Upper lobe of left lung (tissue), 6 donors: ENCODE measurements at regions not wholly inside any gene's neighbourhood (a gene's known extent, or its start where the extent isn't known, plus 50 kb on each side); places are given as distances from the start of the nearest gene placed in this dataset.

Source experiments
- ATAC-seq, 2 donors: fragments of 200-7000 bp; cut with Tn5 transposase; one replicate each; pipeline ENCODE4 v1.9.1; 2022; ENCODE audit warnings: mild to moderate bottlenecking in 2 of 2, moderate library complexity in 2 of 2; ENCODE audit not compliant: low FRiP score in 2 of 2
- DNase-seq, 2 donors: peaks; one replicate each; pipeline ENCODE4 v3.0.0-alpha.2; 2019 to 2020
- H3K27ac ChIP-seq, 4 donors: fragments of 200-600 bp; sonication (generic); one replicate each; pipeline ENCODE4 v1.5.1; 2016 to 2019
- H3K27me3 ChIP-seq, 4 donors: fragments of 200-600 bp; sonication (generic); one replicate each; pipeline ENCODE4 v1.5.1; 2017 to 2019
- H3K36me3 ChIP-seq, 4 donors: fragments of 200-600 bp; sonication (generic); one replicate each; pipeline ENCODE4 v1.5.1; 2016 to 2019
- H3K4me1 ChIP-seq, 4 donors: fragments of 200-600 bp; sonication (generic); one replicate each; pipeline ENCODE4 v1.5.1; 2018 to 2019
- H3K4me3 ChIP-seq, 4 donors: fragments of 200-600 bp; sonication (generic); one replicate each; pipeline ENCODE4 v1.5.1; 2017 to 2019; ENCODE audit warnings: mild to moderate bottlenecking in 2 of 4, moderate library complexity in 1 of 4
- H3K9me3 ChIP-seq, 4 donors: fragments of 200-600 bp; sonication (generic); one replicate each; pipeline ENCODE4 v1.5.1; 2018 to 2019
- CTCF ChIP-seq, 6 experiments: fragments of 450-650 bp in 4 of 6; fragments of 200-600 bp in 2 of 6; sonication (generic) in 2 of 6; IDR thresholded peaks; one replicate each; pipeline ENCODE4 v1.5.1; 2016 to 2019; ENCODE audit warnings: antibody characterized with exemption in 6 of 6
- EP300 ChIP-seq, 4 donors: sonication (generic); formaldehyde crosslinking; IDR thresholded peaks; one replicate each; pipeline ENCODE4 v1.5.1; 2017; ENCODE audit warnings: antibody characterized with exemption in 4 of 4, control low read depth in 2 of 4
- POLR2A ChIP-seq, 4 donors: fragments of 450-650 bp; IDR thresholded peaks; one replicate each; pipeline ENCODE4 v1.5.1; 2016 to 2017; ENCODE audit warnings: antibody characterized with exemption in 4 of 4, mild to moderate bottlenecking in 2 of 4
- POLR2AphosphoS5 ChIP-seq, 2 donors: sonication (generic); formaldehyde crosslinking; IDR thresholded peaks; one replicate each; pipeline ENCODE4 v1.5.1; 2017; ENCODE audit warnings: antibody characterized with exemption in 2 of 2
- WGBS, 2 donors: methylation state at CpG; one replicate each; pipeline ENCODE4 v1.1.5; 2017 to 2018; 5-methylcytosine and 5-hydroxymethylcytosine counted together
- donor health status: DM: no; HTN: no; CAD: no; lungs with moderate emphysema.
- donor health status: DM: no; HTN: yes; CAD: no; lungs with severe emphysema.

- ATAC-seq (no peak), DNase-seq (no peak)
- Histone ChIP-seq H3K4me3 (no peak overlapping the region), H3K4me1 (no peaks in the 10 kb centered on the region), H3K9me3 (no peaks in the 10 kb centered on the region), H3K27me3 (no peaks in the 10 kb centered on the region), H3K27ac (no peak overlapping the region), H3K36me3 (no peaks in the 10 kb centered on the region)
- no peak for TF ChIP-seq POLR2AphosphoS5 (IDR thresholded peaks at IDR 0.05)
- no peak for TF ChIP-seq EP300 (IDR thresholded peaks at IDR 0.05)
- TF ChIP-seq POLR2A (IDR thresholded peaks at IDR 0.05): no peak
- no peak for TF ChIP-seq CTCF (IDR thresholded peaks at IDR 0.05)
- 83 to 90% methylated on average over 1 of the region's 1 CpG for WGBS, 2 donors
These were observed 93.0 kb downstream of the PPP1R3A start for GRCh38 chr7:113825832-113826231.

- Histone ChIP-seq H3K9me3 (no peaks in the 10 kb centered on the region), H3K27ac (no peak overlapping the region), H3K27me3 (no peaks in the 10 kb centered on the region), H3K36me3 (no peaks in the 10 kb centered on the region), H3K4me1 (no peaks in the 10 kb centered on the region), H3K4me3 (no peak overlapping the region)
- ATAC-seq (no peak), DNase-seq (no peak)
- WGBS, 2 donors: 73 to 80% methylated on average over 3 of the region's 3 CpGs
- TF ChIP-seq POLR2A (IDR thresholded peaks at IDR 0.05) (no peak), CTCF (IDR thresholded peaks at IDR 0.05) (no peak), POLR2AphosphoS5 (IDR thresholded peaks at IDR 0.05) (no peak), EP300 (IDR thresholded peaks at IDR 0.05) (no peak)
These were observed 94.5 kb downstream of the PPP1R3A start for GRCh38 chr7:113824117-113824823.

- DNase-seq (no peak), ATAC-seq (no peak)
- Histone ChIP-seq H3K9me3 (no peaks in the 10 kb centered on the region), H3K27ac (no peak overlapping the region), H3K4me1 (no peaks in the 10 kb centered on the region), H3K4me3 (no peak overlapping the region), H3K36me3 (no peaks in the 10 kb centered on the region), H3K27me3 (no peaks in the 10 kb centered on the region)
- WGBS, 2 donors: 79% methylated on average over 1 of the region's 1 CpG
- TF ChIP-seq POLR2A (IDR thresholded peaks at IDR 0.05): no peak
- TF ChIP-seq EP300 (IDR thresholded peaks at IDR 0.05): no peak
- no peak for TF ChIP-seq CTCF (IDR thresholded peaks at IDR 0.05)
- TF ChIP-seq POLR2AphosphoS5 (IDR thresholded peaks at IDR 0.05): no peak
These were observed 99.3 kb downstream of the PPP1R3A start for GRCh38 chr7:113819474-113819873.

- Histone ChIP-seq H3K36me3 (no peaks in the 10 kb centered on the region), H3K27me3 (no peaks in the 10 kb centered on the region), H3K27ac (no peak overlapping the region), H3K4me3 (no peak overlapping the region), H3K4me1 (no peaks in the 10 kb centered on the region), H3K9me3 (no peaks in the 10 kb centered on the region)
- TF ChIP-seq CTCF (IDR thresholded peaks at IDR 0.05): no peak
- TF ChIP-seq EP300 (IDR thresholded peaks at IDR 0.05): no peak
- TF ChIP-seq POLR2A (IDR thresholded peaks at IDR 0.05): no peak
- no peak for TF ChIP-seq POLR2AphosphoS5 (IDR thresholded peaks at IDR 0.05)
- DNase-seq (no peak), ATAC-seq (no peak)
These were observed 102.2 kb downstream of the PPP1R3A start for GRCh38 chr7:113816639-113817038.

DNA sequence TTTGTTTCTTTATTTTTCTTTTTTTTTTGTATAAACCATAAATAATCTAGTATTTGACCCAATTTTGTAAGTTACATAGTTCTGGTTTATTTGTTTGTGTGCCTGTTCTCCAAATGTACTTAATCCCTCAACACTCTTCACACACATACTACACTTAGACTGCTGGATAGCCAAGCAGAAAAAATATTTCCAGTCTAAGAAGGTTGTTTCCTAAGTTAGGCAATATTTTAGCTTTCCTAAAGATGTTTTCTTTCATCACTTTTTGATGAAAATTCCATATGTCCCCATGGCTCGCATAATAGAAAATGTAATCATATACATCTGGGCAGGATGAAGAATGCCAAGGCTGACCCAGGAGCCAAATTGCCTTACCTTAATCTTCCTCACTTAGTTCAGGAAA, 105.3 kb downstream of the PPP1R3A start:
- no peaks in the 10 kb centered on the region for H3K27me3 ChIP-seq
- no peak for TF ChIP-seq POLR2AphosphoS5 (IDR thresholded peaks at IDR 0.05)
- TF ChIP-seq POLR2A (IDR thresholded peaks at IDR 0.05): no peak
- no peak for TF ChIP-seq EP300 (IDR thresholded peaks at IDR 0.05)
- no peak for TF ChIP-seq CTCF (IDR thresholded peaks at IDR 0.05)
- H3K4me1 ChIP-seq: no peaks in the 10 kb centered on the region
- no peaks in the 10 kb centered on the region for H3K36me3 ChIP-seq
- WGBS, 2 donors: 0 to 93% methylated on average over 1 of the region's 1 CpG
- DNase-seq (no peak), ATAC-seq (no peak)
- H3K27ac ChIP-seq: no peak overlapping the region
- H3K9me3 ChIP-seq: no peaks in the 10 kb centered on the region
- no peak overlapping the region for H3K4me3 ChIP-seq
